PFSK-1 (cell line): ENCODE measurements at regions not wholly inside any gene's neighbourhood (a gene's known extent, or its start where the extent isn't known, plus 50 kb on each side); places are given as distances from the start of the nearest gene placed in this dataset.

Experiments used
- POLR2AphosphoS5 ChIP-seq: IDR thresholded peaks from 2 replicates; pipeline ENCODE4 v1.6.1; 2012; ENCODE audit warnings: low read depth, mild to moderate bottlenecking, control low read depth, low read length, moderate library complexity
- REST ChIP-seq, 2 experiments: IDR thresholded peaks; 2 replicates each; pipeline versions ENCODE4 v1.6.1 to v1.8.0; 2011 to 2012; ENCODE audit warnings: low read depth in 2 of 2, low read length in 2 of 2, control low read depth in 1 of 2, inconsistent platforms in 1 of 2, mild to moderate bottlenecking in 1 of 2, moderate library complexity in 1 of 2; ENCODE audit not compliant: insufficient read depth in 1 of 2

GRCh38 chr1:219701476-219701875 lies 88.6 kb upstream of the ZC3H11B start:
- TF ChIP-seq POLR2AphosphoS5 (no peak), REST (IDR thresholded peaks at IDR 0.05; ENCODE audit: insufficient read depth in 1 of 2, low read depth in 2 of 2, low read length in 2 of 2) (no peak)
